GM18520 (cell line): ENCODE measurements at regions not wholly inside any gene's neighbourhood (a gene's known extent, or its start where the extent isn't known, plus 50 kb on each side); places are given as distances from the start of the nearest gene placed in this dataset.
A peak's percentile ranks its signal among the peaks of the same experiment; 100 is the strongest.

Experiments
- ATAC-seq: cut with Tn5 transposase; IDR thresholded peaks from one replicate; pipeline ENCODE4 v1.9.1; 2021; ENCODE audit not compliant: unreplicated experiment

DNA sequence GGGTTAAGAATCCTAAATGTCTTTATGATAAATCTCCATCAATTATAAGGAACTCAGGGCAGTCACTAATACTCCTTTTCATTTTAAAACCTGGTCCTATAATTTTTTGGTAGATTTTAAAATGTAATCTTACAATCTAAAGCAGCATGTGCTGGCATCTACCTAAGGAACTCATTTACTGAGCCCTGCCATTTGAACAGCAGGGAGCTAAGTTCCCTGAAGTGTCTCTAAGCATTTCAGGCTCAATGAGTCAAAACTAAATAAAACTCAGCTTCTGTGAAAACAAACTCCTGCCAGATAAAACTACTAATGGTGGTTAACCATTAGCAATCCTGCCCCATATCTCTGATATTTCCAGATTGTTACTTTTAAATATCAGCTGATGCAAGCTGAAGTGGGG is 1371.8 kb upstream of the PRMT6 start:
- no peak for ATAC-seq

DNA sequence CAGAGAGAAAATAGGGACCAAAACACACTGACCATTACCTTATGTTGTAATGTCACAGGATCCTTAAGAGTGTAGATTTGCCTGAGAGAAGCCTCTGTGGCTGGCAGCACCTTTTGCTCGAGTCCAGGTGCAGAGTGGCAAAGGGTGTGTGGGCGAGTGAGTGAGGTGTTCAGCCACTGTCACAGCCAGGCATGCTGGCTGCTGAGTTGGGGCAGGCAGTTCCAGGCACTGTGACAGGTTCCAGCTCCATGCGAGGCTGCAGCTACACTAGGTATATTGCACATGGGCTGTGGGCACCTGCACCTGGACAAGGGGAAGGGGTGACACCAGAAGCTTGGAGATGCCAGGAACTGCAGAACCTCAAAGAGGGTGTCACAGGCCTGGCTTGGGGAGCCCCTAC is 1370.4 kb upstream of the PRMT6 start:
- no peak for ATAC-seq

DNA sequence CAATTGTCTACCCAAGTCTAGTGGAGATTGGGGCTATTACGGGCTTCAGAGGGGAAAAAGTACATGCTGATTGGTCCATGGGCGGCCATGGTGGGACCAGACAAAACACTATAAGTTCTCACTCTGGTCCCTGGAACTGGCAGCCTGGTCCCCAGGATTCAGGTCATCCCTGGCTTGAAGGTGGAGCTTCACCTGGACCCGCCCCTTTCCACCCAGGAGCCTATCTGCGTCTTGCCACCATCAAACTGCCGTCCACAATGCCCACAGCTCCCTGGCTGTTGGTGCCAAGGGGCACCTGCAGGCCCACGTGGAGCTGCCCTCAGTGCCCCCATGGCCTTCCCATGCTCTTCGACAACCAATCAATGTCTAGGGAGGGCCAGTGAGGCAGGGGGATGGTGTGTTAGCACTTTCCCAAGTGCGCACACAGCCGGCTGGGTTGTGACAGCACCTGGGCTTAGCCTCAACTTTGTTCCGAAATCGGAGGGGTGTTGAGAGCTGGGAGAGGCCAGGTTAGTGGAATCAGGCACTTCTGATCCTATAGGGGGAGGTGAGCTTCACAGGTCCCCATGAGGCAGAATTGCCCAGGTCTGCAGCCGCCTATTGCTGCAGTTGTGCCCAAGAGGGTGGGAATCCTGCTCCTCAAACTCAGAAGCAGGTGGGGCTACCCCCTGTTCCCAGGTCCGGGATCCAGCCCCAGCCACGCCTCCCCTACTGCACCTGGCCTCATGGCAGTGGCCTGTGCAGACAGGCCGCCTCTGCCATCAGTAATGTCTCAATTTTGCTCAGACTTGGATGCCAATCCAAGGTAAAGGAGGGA is 1369.4 kb upstream of the PRMT6 start:
- no peak for ATAC-seq

DNA sequence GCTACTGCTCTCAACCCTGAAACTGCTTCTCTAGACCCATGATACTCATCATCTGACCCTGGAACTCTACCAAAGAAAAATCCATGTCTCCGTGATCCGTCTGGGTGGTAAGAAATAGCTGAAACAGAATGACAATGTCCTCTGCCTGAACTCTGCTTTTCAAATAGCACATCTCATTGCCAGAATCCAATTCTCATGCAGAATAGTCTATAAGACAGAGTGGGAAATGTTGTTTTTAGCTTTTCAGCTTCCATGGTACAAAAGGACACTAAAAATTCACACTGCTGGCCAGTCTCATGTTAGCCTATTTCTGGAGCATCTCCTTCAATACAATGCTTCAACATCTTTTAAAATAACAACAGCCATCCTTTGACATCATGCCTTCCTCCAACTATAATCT is 1355.8 kb upstream of the PRMT6 start:
- no peak for ATAC-seq

DNA sequence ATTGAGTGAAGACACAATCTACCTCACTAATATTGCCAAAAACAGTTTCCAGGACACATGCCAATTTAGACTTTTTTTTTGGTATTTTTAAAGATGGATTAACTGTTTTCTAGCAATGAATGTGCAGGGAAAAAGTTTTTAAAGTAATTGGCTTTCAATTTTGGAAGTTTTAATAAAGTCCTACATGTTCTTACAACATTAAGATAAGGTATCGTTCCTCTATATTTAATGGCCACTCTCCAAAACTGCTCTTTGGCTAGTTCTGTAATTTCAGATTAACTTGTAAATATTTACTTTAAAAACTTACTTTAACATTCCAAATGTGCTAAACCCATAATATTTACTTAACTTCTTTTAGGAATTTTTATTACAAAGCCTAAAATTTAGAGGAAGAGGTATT is 1332.2 kb upstream of the PRMT6 start:
- no peak for ATAC-seq

DNA sequence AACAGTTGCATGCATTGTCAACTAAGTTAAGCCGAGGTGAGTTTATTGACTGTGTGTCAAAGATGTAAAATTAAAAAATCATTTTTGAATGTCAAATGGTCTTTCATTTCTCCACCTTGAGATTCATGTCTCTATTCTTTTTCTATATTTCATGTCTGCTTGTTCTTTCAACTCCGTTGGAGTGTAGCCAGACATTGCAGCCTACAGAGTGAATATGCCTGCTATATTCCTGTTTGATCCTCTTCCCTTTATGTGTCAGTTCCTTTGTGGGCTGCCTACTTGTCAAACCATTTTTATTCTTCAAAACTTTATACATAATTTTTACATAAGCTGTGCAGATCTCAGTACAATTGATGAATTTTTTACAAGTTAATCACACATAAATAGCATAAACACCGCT is 1325.8 kb upstream of the PRMT6 start:
- ATAC-seq, result no peak

DNA sequence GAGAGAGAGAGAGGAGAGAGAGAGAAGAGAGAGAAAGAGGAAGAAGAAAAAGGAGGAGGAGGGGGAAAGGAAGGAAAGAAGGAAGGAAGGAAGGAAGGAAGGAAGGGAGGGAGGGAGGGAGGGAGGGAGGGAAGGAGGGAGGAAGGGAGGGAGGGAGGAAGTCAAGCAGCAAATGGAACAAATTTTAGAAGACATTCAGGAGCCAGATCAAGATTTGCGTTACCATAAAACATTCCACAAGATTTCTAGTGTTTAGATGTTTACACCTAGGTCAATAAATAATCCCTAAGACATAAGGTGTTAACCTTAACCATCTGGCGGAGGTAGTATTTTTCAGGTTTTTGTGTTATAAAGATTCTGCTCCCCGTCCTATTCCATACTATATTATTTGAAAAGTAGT is 1320.1 kb upstream of the PRMT6 start:
- no peak for ATAC-seq

DNA sequence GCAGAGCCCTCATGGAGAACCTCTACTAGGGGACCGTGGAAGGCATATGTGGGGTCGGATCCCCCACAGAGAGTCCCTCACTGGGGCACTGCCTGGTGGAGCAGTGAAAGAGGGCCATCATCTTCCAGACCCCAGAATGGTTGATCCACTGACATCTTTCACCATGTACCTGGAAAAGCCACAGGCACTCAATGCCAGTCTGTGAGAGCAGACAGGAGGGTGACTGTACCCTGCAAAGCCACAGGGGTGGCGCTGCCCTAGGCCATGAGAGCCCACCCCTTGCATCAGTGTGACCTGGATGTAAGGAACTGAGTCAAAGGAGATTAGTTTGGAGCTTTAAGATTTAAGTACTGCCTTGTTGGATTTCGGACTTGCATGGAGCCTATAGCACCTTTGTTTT is 1276.7 kb upstream of the PRMT6 start:
- ATAC-seq, result no peak

DNA sequence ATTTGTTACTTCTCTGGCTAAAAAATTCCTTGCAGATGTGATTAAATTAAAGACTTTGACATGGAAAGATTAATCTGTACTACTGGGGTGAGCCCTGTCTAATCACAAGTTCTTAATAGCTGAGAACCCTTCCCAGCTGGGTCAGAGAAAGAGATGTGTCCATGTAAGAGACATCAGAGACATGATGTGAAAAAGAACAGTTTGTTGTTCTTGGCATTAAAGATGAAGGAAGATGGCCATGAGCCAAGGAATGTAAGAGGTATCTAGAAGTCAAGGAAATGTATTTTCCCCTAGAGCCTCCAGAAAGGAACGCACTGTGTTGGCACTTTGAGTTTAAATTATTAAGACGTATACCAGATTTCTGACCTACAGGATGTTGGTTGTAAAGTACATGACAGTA is 1271.5 kb upstream of the PRMT6 start:
- no peak for ATAC-seq

DNA sequence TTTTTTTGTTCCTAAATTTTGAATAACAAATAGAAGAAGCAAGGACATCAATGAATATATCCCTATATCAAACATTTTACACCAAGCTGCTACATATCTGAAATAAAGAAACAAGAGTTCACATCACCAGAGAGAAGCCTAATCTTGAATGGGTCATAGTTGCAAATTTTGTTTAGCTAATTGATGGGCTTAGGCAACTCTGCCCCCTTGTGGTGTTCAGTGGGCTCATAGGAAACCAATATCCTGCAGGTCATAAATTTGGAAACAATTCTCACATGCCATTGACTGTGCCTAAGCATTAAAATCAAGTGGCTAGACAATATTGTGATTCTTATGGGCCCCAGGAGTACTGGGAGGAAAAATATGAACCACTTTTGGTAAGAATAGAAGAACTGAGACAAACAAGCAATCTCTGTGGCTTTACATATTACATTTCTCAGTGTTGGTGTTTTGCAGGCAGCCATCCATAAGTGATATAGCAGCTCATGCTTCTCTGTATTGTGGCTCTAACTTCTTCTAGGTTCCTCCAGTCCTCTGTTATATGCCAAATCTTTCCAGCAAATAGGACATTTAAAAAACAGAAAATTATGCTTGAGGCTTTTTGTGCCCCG is 1262.8 kb upstream of the PRMT6 start:
- ATAC-seq, result no peak

DNA sequence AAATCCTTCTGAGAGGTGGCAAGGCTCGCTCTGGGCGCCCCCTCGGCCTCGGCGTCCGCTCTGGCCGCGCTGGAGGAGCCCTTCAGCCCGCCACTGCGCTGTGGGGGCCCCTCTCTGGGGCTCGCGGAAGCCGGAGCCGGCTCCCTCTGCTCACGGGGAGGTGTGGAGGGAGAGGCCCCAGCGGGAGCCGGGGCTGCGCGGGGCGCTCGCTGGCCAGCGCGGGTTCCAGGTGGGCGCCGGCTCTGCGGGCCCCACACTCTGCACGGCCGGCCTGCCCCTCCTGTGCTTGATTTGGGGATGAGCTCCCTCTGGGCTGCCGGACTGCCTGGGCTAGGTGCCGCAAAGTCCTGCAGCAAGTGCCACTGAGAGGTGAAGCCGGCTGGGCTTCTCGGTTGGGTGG is 1260.7 kb upstream of the PRMT6 start:
- ATAC-seq, result no peak

DNA sequence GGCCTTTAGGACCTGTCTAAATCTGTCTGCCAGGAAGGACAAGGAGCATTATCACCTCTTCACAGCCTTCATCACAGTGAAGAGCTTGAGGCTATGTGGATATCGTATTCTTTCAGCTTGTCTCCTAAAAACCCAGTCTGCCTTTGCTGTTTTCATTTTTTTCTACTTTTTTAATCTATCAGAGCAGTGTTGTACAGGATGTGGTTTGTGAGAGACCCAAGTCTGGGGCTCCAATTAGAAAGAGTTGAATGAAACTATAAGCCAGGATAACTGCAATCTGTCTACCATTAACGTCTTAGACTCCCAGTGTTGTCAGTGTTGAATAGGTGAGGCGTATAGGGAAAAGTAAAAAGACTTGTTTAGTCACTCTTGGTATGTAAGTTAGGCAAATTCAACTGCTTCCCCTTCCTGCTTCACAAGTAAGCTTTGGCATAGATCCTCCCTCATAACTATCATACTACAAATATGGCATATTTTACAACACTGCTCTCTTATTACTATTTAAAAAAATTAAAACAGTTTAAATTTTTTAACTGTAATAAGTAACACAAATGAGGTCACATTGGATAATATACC is 1225.8 kb upstream of the PRMT6 start:
- ATAC-seq, result no peak

DNA sequence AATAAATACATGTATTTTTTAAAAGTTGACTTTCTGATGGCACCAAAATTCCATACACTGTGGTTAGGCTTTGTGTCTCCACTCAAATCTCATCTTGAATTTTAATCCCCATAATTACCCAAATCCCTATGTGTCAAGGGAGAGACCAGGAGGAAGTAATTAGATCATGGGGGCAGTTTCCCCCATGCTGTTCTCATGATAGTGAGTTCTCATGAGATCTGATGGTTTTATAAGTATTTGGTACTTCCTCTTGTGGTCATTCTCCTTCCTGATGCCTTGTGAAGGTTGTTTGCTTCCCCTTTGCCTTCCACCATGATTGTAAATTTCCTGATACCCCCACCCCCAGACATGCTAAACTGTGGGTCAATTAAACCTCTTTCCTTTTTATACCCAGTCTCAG is 1218.4 kb upstream of the PRMT6 start:
- no peak for ATAC-seq

DNA sequence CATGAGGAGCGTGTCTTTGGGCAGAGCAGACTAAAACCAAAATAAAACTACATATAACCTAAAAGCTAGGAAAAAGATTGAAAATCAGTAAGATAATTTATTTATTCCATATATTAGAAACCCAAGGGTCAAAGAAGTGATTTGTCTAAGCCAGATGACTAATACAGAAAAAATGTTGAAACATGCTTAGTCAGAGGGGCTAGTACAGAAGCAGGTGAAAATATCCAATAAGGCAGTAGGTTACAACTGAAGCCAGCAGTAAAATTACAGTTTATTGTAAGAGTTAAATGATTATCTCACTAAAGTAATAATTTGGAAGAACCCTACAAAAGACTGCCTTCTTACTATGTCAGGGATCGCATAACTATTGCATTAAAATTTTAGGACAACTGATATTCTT is 1190.9 kb upstream of the PRMT6 start:
- ATAC-seq, result no peak

DNA sequence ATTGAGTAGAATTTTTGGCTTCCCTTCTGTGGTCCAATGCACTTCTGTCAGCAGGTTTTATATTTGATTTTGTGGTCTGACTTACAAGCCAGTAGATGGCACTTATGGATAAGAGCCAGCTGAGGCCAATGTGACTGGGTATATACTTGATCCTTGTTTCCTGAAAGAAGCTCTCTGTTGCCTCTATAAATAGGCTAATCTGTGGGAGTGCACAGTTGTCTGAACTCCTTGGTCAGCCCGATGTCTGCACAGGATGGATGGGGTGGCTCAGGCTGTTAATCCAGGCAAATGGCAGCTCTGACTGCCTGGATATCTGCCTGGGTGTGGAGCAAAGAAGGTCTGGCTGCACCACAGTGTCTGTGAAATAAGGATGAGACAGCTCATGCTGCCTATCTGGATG is 1183.7 kb upstream of the PRMT6 start:
- no peak for ATAC-seq

DNA sequence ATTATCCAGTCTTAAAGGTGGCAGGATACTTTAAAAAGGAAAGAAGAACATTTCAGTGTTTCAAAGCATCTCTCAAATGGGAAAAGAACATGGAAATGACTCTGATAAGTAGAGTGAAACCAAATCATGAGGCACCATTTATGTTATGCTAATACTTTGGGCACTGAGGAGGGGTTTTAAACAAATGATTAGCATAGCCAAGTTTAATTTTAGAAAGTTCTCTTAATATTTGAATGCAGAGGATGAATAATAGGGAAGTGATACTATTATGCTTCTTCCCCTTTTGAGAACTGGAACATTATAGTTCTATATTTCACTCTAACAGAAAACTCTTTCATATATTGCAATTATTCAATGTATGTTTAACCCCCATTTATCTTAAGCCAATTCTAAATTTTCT is 1181.9 kb upstream of the PRMT6 start:
- peak; percentile 67 for ATAC-seq

DNA sequence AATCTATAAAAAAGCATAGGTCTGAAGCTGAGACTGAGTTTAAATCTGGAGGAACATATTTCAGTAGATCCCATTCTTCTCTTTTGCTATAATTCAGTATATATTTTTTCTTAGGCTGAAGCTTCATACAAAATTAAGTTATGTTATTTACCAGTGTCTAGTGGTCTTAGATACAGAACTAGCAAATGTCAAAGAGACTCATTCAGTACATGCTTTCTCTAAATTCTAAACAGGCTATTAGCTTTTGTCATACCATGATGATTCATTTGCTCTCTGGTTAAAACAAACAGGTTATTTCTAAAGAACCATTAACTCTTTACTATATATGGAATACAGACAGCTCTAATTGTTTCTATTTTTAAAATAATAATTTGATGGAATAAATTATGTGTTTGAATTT is 1170.2 kb upstream of the PRMT6 start:
- no peak for ATAC-seq

DNA sequence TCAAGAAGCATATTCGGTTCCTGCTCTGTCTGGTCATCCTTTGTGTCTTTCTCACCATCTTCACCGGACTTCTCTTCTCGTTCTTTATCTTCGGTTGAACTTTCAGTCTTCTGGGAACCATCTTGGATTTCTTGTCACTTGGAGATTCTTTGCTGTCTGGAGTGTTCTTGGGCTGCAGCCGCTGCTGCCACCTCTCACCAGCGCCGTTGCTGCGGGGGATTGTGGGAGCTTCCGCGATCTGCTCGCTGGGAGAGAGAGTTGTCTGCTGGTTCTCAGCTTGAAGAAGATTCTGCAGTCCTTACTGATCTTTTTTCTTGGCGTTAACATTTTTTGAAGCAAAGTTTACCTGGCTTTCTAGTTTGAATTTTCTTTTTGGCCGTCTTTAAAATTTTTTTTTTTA is 1165.2 kb upstream of the PRMT6 start:
- no peak for ATAC-seq

DNA sequence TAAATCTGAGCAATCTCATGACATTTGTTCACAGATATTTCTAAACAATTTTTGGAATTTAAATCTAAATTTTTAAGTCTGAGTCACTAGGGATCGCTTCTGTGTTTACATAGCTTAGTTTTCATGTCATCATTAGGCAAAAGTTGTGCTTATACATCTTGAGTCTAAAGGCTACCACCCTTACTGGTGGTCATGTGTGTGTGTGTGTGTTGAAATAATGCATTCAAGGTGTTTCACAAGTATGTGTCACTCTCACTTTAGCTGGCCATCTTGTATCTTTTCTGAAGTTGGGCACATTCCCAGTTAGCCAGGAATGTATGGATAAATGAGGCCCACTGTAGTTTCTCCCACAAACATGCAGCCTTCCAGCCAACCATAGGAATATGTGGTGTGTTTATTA is 1162.5 kb upstream of the PRMT6 start:
- no peak for ATAC-seq

DNA sequence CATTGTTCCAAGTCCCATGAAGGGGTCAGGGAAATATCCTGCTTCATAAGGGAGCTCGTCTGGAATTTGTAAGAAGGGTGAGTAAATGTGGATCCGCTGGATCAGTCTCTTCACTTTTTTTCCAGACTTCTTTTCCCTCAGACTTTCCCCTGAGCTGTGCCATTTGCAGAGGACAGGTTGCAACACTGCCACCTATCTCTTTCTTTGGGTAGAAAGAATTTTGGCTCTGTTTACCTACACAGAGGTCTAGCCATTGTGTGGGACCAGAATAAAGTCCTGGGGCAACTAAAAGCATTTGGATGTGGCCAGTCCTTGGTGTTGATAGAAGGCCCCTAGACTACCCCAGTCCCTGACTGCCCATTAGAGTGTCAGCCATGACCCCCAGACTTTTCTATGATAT is 1146.7 kb upstream of the PRMT6 start:
- ATAC-seq, result no peak

DNA sequence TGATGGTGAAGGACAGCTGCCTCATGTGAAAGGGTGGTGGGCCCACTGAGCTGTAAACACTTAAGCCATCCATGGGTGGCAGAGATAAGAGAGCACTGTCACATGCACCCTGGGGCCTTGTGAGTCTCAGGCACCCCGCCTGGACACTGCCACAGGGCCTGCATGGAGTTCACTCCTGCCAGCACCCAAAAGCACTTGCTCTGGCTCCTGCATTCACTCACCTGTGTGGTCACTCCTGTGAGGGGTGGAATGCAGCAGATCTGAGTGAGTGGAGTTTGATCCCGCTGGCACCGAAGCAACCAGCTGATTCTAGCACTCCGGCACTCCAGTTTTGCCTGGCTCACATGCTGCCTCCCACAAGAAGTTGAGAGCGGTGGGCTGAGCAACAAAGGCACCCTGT is 1142.1 kb upstream of the PRMT6 start:
- ATAC-seq, result no peak

DNA sequence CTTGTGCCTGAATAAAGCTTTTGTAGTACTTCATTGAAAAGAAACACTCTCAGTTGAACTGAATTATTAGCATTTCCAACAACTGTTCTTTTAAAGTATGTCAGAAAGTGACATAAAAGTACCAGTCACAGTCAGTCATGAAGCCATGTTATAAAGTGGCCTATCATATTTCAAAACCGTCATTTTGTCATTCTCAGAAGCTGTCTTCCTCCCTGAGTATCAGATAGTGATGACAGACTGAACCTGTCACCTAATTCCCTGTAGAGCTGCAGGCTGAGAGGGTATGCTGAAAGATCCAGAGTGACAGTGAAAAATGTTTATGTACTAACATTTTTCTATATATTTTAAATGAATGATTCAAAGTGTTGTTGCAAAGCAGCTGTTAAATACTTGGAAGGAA is 1121.7 kb upstream of the PRMT6 start:
- ATAC-seq, result no peak

DNA sequence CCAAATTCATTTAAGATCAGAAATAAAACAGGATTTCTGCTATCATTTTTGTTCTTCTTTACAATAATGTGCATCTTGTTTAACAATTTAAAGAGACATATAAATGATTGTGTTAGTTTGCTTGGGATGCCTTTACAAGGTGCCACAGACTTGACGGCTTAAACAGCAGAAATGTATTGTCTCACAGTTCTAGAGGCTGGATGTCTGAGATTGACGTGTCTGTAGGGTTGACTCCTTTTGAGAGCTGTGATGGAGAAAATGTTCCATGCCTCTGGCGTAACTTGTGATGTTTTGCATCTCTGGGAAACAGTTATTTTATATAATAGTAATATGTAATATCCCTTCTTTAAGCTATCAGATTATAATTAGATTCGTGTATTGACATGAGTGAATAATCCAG is 1091.6 kb upstream of the PRMT6 start:
- no peak for ATAC-seq
